ENCODE measurements at regions not wholly inside any gene's neighbourhood (a gene's known extent, or its start where the extent isn't known, plus 50 kb on each side); places are given as distances from the start of the nearest gene placed in this dataset.

DNA sequence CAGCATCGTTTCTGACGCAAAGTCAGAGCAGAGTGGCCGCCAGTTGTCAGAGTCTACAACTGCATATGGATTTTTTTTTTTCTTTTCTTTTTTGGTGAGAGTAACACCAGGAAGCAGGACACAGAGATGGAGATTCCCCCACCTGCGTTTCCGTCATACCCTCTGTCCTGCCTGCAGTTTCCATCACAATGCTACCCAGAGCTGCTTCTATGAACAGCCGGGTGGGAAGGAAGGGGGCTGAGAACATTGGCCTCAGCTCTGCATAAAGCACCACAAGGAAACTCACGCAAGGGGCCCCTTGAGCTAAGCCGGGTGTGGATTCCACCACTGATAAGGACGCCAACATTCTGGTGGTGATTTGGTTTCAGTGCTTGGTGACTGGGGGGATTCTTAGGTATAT, 183.5 kb upstream of the AFDN start:
- DNase-seq (ENCODE audit: low read depth): no peak
- no peak overlapping the region for H3K4me3 ChIP-seq (ENCODE audit: low read depth, low read length)
- TF ChIP-seq, protein P1, sequence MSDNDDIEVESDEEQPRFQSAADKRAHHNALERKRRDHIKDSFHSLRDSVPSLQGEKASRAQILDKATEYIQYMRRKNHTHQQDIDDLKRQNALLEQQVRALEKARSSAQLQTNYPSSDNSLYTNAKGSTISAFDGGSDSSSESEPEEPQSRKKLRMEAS (IDR thresholded peaks at IDR 0.05; ENCODE audit: low read depth, low read length): no peak
- TF ChIP-seq POLR2A (IDR thresholded peaks at IDR 0.05; ENCODE audit: extremely low read depth, insufficient read length): no peak

DNA sequence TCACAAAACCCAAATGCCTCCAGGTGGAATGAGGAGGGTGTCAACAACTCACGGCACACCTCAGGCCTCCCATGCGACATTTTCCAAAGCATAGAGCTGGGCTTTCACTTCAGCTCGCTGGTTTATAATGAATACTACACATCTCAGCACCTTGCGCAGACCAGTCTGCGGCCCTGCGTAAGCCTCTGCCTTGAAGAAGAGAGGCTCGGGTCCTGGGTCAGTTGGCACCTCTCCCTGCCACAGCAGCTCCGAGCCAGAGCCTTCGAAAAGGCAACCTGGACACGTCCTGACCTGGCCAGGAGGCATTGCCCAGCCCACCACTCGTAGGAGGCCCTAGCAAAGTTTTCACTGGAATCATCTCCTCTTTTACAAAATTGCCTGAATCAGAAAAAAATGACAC, 183.0 kb upstream of the AFDN start:
- DNase-seq (ENCODE audit: low read depth): no peak
- H3K4me3 ChIP-seq (ENCODE audit: low read depth, low read length): no peak overlapping the region
- no peak for TF ChIP-seq MYC (IDR thresholded peaks at IDR 0.05; ENCODE audit: low read depth, low read length)
- no peak for TF ChIP-seq POLR2A (IDR thresholded peaks at IDR 0.05; ENCODE audit: extremely low read depth, insufficient read length)
- TF ChIP-seq, protein P1 (IDR thresholded peaks at IDR 0.05; ENCODE audit: low read depth, low read length): no peak
- TF ChIP-seq, protein P2, sequence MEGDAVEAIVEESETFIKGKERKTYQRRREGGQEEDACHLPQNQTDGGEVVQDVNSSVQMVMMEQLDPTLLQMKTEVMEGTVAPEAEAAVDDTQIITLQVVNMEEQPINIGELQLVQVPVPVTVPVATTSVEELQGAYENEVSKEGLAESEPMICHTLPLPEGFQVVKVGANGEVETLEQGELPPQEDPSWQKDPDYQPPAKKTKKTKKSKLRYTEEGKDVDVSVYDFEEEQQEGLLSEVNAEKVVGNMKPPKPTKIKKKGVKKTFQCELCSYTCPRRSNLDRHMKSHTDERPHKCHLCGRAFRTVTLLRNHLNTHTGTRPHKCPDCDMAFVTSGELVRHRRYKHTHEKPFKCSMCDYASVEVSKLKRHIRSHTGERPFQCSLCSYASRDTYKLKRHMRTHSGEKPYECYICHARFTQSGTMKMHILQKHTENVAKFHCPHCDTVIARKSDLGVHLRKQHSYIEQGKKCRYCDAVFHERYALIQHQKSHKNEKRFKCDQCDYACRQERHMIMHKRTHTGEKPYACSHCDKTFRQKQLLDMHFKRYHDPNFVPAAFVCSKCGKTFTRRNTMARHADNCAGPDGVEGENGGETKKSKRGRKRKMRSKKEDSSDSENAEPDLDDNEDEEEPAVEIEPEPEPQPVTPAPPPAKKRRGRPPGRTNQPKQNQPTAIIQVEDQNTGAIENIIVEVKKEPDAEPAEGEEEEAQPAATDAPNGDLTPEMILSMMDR (IDR thresholded peaks at IDR 0.05; ENCODE audit: low read depth, low read length): no peak

DNA sequence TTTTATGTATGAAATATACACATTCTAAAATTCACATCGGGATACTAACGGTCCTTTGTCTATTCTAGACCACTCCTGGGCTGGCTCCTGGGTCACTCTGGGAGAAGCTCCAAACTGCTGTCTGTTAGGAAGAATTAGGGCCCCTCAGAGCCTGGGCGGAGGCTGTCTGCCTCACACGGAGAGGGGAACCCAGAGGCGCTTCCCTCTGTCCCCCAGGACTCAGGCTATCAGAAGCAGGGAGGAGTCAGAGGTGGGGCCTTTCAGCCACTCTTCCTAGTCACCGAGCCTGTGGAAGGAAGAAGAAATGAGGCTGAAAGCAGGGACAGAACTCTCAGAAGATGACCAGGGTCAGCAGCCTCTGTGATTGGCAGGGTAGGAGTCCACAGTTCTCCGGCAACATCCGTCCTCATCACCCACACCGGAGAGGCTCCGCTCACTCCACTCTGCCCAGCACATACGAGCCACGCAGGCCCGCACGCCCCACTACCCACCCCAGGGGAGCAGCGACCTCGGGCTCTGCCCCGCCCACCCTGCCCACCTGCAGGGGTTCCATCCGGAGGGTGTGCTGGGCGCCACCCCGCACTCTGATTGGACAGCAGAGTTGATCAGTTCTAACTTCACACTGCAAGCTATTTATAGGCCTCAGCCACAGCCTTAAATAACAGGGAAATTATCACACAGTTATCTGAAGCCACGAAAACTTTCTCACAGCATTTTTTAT, 182.1 kb upstream of the AFDN start:
- TF ChIP-seq, protein P2 (IDR thresholded peaks at IDR 0.05; ENCODE audit: low read depth, low read length): no peak
- no peak for TF ChIP-seq MYC (IDR thresholded peaks at IDR 0.05; ENCODE audit: low read depth, low read length)
- TF ChIP-seq POLR2A (IDR thresholded peaks at IDR 0.05; ENCODE audit: extremely low read depth, insufficient read length): no peak
- TF ChIP-seq, protein P1 (IDR thresholded peaks at IDR 0.05; ENCODE audit: low read depth, low read length): no peak
- no peak overlapping the region for H3K4me3 ChIP-seq (ENCODE audit: low read depth, low read length)

DNA sequence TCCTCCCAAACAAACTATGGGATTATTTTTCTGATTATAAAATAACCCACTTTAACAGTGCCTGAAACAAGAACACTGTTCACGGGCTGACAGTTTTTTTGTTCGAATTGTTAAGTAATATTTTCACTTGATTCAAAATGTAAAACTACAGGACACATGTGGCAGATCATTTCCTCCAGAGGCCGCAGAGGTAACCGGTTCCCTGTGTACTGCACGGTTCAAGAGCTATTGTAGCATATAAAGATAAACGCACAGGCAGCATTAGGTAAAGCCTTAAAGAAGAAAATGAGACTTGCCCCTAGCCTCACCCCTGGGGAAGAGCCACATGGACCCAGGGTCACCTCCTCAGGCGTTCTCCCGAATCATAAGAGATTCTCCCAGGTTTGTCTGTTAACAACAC, 181.3 kb upstream of the AFDN start:
- TF ChIP-seq POLR2A (IDR thresholded peaks at IDR 0.05; ENCODE audit: extremely low read depth, insufficient read length) (no peak), MYC (IDR thresholded peaks at IDR 0.05; ENCODE audit: low read depth, low read length) (no peak)
- TF ChIP-seq, protein P1 (IDR thresholded peaks at IDR 0.05; ENCODE audit: low read depth, low read length): no peak
- TF ChIP-seq, protein P2 (IDR thresholded peaks at IDR 0.05; ENCODE audit: low read depth, low read length): no peak
- H3K4me3 ChIP-seq (ENCODE audit: low read depth, low read length): no peak overlapping the region
- no peak for DNase-seq (ENCODE audit: low read depth)

More for the DNA sequence above, 182.1 kb upstream of the AFDN start:
- DNase-seq (ENCODE audit: low read depth): no peak

DNA sequence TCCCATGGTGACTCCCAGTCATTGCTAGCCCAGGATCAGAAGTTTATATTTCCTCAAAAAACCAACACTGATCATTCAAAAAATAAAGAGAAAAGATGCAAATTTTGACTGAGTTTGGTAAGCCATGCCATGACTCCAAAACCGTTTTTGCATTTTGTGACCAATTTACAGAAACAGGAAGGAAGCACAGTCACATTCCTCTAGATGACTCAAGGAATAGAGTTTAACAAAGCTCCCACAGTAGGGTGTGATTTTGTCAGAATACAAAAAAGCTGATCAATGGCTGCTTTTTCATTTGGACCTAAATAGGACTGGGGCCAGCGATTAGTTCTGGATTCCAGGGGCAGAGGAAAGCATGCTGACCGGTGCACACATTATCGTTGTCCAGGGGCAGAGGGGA, 179.4 kb upstream of the AFDN start:
- DNase-seq (ENCODE audit: low read depth): no peak
- TF ChIP-seq, protein P1 (IDR thresholded peaks at IDR 0.05; ENCODE audit: low read depth, low read length): no peak
- TF ChIP-seq POLR2A (IDR thresholded peaks at IDR 0.05; ENCODE audit: extremely low read depth, insufficient read length) (no peak), MYC (IDR thresholded peaks at IDR 0.05; ENCODE audit: low read depth, low read length) (no peak)
- TF ChIP-seq, protein P2 (IDR thresholded peaks at IDR 0.05; ENCODE audit: low read depth, low read length): no peak
- no peak overlapping the region for H3K4me3 ChIP-seq (ENCODE audit: low read depth, low read length)

DNA sequence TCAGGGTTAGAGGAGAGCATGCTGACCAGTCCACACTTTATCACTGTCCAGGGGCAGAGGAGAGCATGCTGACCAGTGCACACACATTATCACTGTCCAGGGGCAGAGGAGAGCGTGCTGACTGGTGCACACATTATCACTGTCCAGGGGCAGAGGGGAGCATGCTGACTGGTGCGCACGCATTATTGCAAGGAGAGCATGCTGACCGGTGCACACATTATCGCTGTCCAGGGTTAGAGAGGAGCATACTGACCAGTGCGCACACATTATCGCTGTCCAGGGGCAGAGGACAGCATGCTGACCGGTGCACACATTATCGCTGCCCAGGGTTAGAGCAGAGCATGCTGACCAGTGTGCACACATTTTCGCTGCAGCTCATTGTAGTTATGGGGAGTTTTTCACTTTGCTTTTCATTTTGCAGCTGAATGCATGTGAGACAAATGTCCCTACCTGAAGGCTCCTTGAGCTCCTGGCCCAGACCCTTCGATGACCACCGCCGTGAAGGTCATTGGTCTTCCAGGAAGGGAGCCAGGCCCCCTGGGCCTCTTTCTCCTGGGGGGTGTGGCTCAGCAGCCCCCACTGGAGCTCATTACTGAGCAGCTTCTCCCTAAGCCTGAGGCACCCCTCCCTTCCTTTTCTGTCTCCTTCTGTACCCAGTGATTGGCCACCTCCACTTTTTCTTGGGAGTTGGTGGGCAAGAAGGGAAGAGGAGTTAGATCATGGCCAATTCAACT, 178.8 kb upstream of the AFDN start:
- TF ChIP-seq POLR2A (IDR thresholded peaks at IDR 0.05; ENCODE audit: extremely low read depth, insufficient read length) (no peak), MYC (IDR thresholded peaks at IDR 0.05; ENCODE audit: low read depth, low read length) (no peak)
- TF ChIP-seq, protein P2 (IDR thresholded peaks at IDR 0.05; ENCODE audit: low read depth, low read length): no peak
- TF ChIP-seq, protein P1 (IDR thresholded peaks at IDR 0.05; ENCODE audit: low read depth, low read length): no peak
- DNase-seq (ENCODE audit: low read depth): no peak
- H3K4me3 ChIP-seq (ENCODE audit: low read depth, low read length): no peak overlapping the region
